Right lobe of liver (tissue), 4 donors: ENCODE measurements at regions not wholly inside any gene's neighbourhood (a gene's known extent, or its start where the extent isn't known, plus 50 kb on each side); places are given as distances from the start of the nearest gene placed in this dataset.
"Not testable (repeated sequence)": the region's sequence is repeated elsewhere in the genome, so short reads cannot be mapped to it uniquely, and the experiment has no call there.

Experiments
- POLR2A ChIP-seq: fragments of 450-650 bp; IDR thresholded peaks from one replicate; pipeline ENCODE4 v1.6.1; 2017; ENCODE audit warnings: antibody characterized with exemption, mild to moderate bottlenecking
- TF ChIP-seq, protein P1 (sequence below), 4 donors: fragments of 200-600 bp in 3 of 4; fragments of 450-650 bp in 1 of 4; IDR thresholded peaks; one replicate each; pipeline versions ENCODE4 v1.5.1 to v1.8.0; 2016 to 2022; ENCODE audit warnings: antibody characterized with exemption in 4 of 4, mild to moderate bottlenecking in 2 of 4
- donor health status: DM: no; HTN: no; CAD: no.
- donor health status: DM: no; HTN: no; CAD: no.
- donor health status: DM: no; HTN: yes; CAD: no.

DNA sequence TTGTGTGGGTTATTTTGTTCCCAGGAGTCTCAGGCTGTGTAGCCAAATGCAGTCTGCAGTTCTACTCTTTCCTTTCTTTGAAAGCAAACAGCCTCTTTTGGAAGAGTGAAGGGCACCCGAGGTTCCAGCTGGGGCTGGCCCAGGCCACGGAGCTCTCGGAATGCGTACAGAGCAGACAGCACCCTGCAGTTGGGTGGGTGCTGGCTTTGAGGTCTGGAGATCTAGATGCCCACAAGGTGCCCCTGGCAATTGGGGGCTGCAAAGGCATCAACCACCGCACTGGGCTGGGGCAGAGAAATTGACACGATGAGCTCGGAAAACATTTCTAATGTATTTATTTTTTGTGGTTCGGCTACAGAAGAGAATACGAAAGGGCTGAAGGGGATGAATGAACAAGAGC lies 191.6 kb upstream of the ZNF469 start:
- TF ChIP-seq POLR2A = not testable (repeated sequence)
- TF ChIP-seq, protein P1, sequence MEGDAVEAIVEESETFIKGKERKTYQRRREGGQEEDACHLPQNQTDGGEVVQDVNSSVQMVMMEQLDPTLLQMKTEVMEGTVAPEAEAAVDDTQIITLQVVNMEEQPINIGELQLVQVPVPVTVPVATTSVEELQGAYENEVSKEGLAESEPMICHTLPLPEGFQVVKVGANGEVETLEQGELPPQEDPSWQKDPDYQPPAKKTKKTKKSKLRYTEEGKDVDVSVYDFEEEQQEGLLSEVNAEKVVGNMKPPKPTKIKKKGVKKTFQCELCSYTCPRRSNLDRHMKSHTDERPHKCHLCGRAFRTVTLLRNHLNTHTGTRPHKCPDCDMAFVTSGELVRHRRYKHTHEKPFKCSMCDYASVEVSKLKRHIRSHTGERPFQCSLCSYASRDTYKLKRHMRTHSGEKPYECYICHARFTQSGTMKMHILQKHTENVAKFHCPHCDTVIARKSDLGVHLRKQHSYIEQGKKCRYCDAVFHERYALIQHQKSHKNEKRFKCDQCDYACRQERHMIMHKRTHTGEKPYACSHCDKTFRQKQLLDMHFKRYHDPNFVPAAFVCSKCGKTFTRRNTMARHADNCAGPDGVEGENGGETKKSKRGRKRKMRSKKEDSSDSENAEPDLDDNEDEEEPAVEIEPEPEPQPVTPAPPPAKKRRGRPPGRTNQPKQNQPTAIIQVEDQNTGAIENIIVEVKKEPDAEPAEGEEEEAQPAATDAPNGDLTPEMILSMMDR (IDR thresholded peaks at IDR 0.05) = not testable (repeated sequence)
